Ovary (tissue), 3 donors: ENCODE measurements at regions not wholly inside any gene's neighbourhood (a gene's known extent, or its start where the extent isn't known, plus 50 kb on each side); places are given as distances from the start of the nearest gene placed in this dataset.

Source experiments
- EP300 ChIP-seq: sonication (generic); formaldehyde crosslinking; IDR thresholded peaks from one replicate; pipeline ENCODE4 v1.6.1; 2017; ENCODE audit warnings: antibody characterized with exemption
- TF ChIP-seq, protein P1 (sequence below), 3 donors: fragments of 450-650 bp in 2 of 3; fragments of 200-600 bp in 1 of 3; IDR thresholded peaks; one replicate each; pipeline versions ENCODE4 v1.5.1 to v1.8.0; 2016 to 2022; ENCODE audit warnings: antibody characterized with exemption in 3 of 3, mild to moderate bottlenecking in 1 of 3
- donor health status: DM: no; HTN: no; CAD: no.

DNA sequence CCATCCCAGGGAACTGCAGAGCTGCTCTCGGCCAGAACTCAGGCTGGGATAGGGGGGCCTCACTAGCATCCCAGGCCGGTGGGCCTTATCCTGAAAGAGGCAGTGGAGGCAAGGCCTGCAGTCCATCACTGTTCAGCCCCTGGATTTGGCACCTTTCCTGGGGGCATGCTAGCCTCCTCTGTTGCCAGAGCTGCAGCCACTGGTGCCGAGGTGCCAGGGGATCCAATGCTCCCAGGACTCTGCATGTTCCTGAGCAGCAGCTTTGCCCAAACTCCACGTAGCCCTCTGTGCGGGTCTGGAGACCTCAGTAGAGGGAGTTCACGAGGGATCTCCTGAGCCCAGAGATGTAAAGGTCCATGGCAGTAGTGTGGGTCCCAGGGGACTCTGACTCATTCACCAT lies 551.7 kb upstream of the AMOT start:
- TF ChIP-seq, protein P1, sequence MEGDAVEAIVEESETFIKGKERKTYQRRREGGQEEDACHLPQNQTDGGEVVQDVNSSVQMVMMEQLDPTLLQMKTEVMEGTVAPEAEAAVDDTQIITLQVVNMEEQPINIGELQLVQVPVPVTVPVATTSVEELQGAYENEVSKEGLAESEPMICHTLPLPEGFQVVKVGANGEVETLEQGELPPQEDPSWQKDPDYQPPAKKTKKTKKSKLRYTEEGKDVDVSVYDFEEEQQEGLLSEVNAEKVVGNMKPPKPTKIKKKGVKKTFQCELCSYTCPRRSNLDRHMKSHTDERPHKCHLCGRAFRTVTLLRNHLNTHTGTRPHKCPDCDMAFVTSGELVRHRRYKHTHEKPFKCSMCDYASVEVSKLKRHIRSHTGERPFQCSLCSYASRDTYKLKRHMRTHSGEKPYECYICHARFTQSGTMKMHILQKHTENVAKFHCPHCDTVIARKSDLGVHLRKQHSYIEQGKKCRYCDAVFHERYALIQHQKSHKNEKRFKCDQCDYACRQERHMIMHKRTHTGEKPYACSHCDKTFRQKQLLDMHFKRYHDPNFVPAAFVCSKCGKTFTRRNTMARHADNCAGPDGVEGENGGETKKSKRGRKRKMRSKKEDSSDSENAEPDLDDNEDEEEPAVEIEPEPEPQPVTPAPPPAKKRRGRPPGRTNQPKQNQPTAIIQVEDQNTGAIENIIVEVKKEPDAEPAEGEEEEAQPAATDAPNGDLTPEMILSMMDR (IDR thresholded peaks at IDR 0.05): no peak
- TF ChIP-seq EP300: no peak
